T-helper 9 cell (primary cell): ENCODE measurements at regions not wholly inside any gene's neighbourhood (a gene's known extent, or its start where the extent isn't known, plus 50 kb on each side); places are given as distances from the start of the nearest gene placed in this dataset.

Source experiments
- DNase-seq: peaks from one replicate; pipeline ENCODE4 v3.0.0-alpha.2; 2020

DNA sequence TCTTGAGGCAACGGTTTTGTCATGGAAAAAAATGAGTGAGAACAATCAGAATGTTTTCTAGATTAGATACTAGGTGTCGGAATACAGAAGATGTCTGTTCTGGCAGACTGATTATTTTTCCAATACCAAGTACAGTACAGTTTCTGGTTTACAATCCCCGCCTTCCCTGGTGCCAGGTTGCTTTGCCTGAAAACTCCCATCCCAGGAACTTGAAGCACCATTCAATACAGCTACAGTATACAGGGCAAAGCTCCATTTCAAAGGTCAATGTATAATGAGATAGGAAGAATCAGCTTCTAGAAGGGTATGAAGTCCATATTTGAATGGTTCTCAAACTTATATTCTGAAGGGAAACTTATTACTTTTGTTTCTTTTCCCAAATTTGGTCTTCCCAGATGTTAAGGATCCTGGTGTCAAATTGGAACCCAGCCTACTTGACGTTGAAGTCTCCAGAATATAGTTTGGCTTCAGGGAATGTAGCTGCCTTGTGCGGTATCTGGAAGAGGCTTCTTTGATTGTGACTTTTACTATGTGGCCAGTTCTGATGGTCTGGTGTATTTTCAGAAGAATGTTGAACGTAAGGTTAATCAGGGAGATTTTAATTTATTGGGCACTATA, 238.0 kb upstream of the ATP2B1 start:
- DNase-seq: no peak

DNA sequence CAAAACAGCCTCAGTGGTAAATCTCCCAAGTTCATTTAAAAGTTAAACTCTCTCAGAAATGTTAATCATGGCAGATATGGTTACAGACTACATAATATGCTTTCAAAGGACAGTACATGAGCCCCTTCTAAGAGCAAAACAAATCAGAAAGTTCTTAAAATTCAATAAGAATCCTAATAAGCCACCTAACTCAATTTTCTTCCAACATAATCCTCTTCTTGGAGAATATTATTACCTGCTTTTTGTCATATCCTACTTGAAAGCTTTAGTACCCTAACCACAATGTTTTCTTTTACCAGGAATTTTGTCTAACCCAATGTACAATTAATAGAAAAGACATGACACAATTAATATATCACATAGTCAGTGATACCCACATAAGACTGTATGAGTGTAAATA, 236.5 kb upstream of the ATP2B1 start:
- DNase-seq: no peak

DNA sequence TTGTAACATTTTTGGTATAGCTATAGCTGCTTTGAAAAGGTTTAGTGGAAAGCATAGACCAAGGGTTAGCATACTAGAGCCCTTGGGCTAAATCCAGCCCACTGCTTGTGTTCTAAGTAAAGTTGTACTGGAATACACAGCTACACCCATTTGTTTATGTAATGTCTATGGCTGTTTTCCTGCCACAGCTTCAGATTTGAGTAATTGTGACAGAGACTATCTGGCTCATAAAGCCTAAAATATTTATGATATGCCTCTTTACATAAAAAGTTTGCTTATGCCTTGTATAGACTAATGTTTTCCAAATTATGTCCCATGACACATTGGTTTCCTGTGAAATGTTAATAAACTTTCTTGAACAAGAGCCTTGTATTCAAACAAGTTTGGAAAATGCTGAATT, 234.8 kb upstream of the ATP2B1 start:
- no peak for DNase-seq

DNA sequence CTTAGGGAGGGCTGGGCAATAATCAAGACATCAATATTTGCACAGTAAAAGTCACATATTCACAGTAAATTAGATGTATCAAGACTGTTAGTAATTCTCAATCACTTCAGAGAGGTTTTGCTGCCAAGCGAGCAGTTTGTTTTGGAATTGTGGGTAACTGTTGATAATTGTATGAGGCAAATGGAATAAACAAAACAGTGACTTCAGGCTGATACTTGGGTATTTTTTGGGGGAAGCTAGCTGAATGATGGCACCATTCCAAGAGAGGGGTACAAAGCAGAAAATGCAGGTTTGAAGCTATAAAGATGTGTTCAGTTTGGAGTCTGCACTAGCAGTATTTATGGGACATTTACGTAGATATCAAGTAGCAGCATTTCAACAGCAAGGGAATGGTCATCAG, 232.8 kb upstream of the ATP2B1 start:
- no peak for DNase-seq

DNA sequence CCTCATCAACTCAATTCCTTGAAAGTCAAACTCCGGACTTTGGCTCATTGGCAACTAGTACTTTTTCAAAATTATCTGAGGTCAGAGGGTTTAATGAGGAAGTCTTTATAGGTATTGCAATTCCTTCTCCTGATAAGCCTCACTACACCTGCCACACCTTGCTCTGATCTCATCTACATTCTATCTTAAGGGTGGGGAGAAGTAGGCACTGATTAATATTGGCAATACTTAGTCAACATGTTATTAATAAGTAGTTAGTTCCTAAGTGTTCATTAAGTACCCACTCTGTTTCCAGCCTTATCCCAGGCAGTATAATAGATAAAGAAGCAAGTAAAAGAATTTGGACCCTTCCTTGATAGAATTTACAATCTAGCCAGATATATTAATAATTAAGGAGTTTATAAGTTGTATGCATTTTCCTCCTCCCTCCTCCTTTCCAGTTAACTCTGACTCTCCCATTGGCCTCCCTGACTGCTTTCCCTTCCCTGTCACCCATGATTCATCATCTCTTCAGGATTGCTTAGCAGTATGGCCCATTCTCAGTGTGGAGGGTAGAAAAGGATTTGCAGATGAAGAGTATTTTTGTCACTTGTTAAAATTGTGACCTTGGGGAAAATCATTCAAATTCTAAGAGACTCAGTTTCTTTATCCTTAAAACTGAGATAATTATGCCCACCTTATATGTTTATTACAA, 231.0 kb upstream of the ATP2B1 start:
- no peak for DNase-seq

DNA sequence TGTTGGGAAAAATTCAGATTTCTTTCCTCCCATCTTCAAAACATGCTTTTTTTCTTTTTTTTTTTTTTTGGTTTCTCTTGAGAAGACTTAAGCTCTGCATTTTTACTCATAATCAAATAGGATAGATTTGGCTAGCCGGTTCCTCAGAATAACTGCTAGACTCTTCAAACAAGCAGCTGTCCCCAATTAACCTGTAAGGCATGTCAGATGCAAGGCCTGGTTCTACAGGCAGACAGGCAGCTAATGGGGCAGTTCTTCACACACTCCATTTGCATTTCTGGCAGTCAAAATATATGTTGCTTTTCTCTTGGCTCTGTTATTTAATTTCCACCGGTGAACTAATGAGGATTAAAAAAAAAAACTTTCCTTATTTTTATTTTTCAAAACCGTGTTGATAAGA, 228.0 kb upstream of the ATP2B1 start:
- no peak for DNase-seq

DNA sequence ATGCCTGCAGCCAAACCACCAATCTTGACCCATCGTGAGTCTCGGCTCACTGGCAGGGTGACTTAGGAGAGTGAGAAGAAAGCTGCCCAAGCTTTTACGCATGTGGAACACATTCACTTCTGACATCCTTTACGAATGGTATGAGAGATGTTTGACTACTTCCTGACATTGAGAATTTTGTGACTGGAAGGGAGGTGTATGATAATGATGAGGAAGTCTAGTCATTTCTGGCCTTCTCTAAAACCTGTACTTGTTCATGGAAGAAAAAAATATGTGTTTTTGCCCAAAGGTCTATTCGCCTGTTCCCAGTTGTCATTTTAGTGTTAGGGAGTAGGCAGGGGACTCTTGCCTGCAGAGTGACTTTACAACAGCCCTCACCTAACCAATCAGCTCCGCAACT, 227.2 kb upstream of the ATP2B1 start:
- DNase-seq: no peak

DNA sequence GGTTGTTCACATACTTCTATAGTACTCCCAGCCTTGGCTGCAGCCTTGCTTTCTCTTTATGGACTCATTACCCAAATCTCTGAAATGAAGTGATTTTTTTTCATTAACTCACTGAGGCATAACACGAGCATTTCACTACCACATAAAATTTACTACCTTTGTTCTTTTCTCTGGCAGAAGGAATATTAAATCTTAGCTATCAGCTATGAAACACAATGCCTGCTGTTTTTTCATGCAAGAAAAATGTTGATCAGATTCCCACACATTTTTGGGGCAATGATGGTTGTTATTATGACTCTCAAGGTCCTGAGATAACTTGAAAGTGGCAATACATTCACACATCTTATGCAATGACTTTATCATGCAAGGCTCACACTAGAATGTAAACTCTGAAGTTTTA, 225.3 kb upstream of the ATP2B1 start:
- no peak for DNase-seq

DNA sequence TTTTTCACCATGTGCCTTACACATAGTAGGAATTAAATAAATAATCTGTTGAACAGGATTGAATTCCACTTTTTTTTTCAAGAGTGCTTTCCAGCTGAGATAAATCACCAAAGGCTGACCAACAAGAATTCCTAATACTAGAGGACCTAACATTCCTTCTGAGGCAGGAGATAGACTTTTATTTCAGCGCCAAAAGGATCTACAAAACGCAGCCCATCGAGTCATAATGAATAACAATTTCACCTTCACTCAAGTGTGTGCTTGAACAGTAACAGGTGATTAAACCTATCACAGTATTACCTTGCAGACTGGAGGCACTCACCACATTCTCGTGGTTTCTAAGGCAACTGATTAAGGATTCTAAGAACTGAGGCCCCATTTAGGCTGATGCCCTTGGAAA, 224.3 kb upstream of the ATP2B1 start:
- no peak for DNase-seq

DNA sequence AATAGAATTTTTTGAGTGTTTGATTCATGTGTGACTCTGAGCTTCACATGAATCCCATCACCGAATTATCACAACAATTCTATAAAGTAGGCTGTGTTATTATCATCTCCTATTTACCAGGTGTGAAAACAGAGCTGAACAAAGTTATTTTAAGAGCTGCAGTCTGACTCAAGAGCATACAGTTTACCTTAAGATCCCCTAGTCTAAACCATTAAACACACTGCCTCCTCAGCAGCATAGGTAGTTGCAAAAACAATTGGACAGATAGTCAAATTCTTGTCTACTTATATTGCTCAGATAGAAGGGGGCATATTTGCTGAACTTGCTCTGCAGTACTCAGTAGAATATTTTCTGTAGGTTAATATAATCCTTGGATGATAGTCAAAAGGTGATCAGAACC, 219.8 kb upstream of the ATP2B1 start:
- no peak for DNase-seq

DNA sequence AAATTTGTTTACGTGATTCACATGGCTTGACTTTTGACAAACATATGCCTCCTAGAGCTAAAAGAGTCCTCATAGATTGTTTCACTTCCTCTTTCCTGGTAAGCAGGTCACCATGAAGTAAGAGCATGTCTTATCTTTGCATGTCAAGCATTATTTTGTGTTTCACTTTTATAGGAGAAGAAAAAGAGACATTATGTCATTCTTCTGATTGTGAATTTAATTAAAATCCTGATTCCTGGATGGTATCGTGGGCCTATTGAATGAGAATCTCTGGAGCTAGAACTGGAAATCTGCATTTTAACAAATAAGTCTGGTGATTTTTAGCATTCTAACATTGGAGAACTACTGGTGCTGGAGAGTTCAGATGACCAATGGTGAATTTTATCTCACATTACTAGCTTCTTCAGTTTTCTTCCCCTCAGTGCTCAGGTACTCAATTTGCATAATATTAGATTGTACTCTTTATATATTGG, 218.6 kb upstream of the ATP2B1 start:
- no peak for DNase-seq

DNA sequence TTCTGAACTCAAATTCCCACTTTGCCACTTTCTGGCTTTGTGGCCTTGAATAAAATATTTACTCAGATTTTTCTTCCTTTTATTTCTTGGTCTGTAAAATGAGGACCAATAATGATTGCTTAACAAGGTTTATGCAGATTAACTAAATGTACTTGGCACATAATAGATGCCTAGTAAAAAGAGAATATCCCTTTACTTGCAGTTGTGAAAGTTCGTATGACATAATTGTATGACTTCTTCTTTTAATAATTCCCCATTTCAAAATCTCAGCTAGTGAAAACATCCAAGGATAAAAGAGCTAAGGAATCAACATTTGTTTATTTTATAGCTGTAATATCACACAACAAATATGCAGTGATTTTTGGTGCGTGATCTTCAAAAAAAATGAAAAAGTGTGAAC, 215.6 kb upstream of the ATP2B1 start:
- no peak for DNase-seq

DNA sequence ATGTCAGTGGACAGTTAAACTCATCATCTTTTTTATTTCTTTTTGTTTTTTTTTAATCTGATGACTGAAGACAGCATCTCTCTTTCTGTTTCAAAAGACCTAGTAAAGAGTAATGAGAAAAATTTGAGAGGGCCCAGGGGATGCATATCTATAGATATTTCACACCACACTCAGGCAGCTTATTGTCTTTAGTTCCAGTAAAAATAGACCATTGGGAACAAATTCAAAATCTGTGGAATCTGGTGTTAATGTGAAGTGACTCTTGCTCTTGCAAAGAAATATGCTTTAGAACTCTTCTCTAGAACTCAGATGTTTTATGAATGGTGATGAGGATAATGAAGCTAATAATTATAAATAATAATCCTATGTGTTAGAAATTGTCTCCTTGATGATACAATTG, 214.5 kb upstream of the ATP2B1 start:
- no peak for DNase-seq

DNA sequence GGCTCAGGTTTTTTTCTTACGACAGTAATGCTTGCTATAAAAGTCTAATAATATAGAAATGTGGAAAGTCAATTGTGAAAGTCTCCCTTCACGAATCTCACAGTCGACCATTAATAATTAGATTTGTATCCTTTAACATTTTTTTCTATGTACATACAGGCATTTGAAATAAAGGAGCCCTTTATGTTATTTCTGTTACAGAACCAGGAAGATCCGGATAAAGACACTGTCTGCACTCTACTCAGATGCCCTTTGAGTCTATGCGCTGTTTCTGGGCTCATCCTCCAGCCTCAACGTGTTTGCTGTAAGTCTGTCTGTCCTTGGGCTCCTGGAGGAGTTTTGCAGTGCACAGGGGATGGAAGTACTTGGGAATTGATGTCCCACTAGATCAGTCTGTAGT, 212.2 kb upstream of the ATP2B1 start:
- DNase-seq: no peak

DNA sequence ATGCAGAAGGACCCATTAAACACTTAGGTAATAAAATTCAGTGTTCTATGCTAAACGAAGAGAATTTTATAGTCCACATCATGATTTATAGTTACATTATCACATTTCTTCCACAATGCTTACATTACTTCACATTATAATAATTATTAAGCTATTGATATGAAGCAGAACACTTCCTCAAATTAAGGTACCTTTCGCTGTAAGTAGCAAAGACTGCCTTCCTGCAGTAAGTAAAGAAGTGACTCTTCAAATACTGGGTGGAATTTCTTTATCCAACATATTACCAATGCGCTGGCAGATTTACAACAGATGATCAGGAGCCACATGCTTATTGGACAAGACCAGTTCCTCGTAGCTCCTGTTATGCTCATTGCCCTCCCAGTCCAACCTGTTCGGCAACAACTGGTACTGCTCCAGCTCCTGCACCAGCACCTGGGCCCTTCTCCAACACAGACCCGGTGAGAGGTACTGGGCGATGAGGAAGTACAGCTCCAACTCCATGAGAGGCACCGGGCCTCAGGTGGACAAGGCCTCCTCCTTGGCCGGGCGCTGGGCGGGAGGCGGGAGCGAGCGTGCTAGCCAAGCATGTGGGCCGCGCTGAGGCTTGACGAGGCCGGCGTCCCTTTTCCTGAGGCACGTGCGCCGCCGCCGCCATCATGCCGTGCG, 210.7 kb upstream of the ATP2B1 start:
- DNase-seq: no peak

DNA sequence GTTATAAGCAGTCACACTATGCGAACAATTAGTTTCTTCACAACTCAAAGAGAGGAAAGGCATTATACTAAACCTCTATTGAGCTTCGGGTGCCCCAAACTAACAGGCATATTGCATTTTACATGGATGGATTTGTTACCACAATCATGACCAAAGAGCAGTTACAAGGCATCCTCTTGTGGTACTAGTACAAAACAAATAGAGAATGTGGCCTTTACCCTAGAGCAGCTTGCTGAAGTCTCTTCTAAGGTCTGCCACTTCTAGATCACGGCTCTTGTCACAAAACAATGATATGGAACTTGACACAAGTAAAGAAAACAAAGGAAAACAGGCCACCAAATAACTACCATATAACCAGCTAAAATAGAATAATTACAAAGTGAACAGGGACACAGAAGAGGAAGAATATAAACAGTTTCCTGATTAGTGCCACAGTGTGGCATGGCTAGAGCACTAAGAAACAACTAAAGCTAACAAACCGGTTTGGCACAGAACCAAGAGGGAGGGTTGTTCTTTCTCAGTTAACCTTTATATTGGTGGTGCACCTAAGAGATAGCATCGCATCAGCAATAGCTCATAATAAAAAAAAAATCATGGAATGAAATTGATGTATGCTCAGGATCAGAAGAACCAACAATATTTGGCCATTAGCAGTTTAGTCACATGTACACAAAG, 209.7 kb upstream of the ATP2B1 start:
- no peak for DNase-seq

DNA sequence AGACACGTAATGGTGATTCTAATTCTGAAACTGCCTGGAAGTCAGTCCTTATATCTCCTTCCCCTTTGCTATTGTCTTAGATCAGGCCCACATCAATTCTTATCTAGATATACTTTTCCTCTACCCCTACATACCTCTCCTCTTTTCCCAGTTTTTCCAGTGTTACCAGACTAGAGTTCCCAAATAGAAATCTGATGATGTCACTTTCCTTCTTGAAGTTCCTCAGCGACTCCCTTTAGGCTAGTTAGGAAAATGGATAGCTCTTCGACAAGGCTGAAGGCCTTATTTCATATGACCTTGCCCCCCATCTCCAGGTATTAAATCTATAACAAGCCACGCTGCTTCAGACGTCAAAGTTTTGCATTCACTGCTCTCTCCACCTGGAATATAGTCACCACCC, 201.1 kb upstream of the ATP2B1 start:
- DNase-seq: no peak

DNA sequence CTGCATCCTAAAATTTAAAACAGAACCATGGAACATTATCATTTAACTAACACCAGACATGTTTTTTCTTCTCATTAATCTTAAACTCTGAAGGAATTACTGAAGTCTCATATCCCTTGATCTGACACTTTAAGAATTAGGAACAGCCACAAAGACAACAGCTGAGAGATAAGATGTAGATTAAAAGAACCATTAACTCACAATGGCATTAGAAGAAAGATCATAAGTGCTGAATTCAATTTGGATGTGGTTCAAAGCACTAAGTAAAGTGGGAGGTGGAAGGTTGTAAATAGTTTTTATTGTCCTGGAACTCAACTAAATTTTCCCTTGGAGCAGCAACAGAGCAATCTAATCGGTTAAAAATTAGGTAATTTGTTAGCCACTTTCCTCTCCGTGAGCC, 199.0 kb upstream of the ATP2B1 start:
- no peak for DNase-seq

DNA sequence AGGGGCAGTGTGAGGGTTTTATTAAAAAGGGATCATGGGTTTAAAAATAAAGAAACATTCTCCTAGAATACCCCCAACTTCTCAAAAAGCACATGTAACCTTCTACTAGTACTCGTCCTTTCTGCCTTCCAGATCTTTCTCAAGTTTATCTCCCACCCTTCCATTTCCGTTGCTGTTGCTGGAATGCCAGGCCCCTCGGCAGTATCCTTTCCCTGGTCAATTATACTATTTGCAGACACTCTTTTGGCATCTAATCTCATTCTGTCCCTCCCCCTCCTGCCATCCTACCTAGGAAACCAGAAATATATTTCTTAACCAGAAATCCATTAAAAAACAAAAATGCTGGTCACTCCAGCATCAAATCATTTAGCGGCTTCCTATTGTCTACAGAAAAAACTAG, 198.2 kb upstream of the ATP2B1 start:
- no peak for DNase-seq

DNA sequence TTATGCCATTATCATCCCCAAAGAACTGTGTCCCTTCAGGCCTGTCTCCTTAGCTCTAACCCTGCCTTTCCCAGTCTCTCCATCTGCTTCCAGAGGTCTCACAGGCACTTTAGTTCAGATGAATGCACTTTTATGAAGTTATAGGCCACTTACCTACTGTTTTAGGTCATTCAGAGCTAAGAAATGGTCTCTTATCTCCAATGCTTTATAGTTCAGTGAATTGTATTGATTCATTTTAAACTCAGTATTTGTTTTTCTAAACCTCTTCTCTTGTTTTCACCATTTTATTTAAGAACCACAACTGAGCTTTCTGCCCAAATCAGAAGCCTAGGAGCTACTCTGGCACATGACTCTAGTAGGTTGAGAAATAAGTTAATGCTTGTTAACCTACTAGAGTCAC, 197.5 kb upstream of the ATP2B1 start:
- no peak for DNase-seq

DNA sequence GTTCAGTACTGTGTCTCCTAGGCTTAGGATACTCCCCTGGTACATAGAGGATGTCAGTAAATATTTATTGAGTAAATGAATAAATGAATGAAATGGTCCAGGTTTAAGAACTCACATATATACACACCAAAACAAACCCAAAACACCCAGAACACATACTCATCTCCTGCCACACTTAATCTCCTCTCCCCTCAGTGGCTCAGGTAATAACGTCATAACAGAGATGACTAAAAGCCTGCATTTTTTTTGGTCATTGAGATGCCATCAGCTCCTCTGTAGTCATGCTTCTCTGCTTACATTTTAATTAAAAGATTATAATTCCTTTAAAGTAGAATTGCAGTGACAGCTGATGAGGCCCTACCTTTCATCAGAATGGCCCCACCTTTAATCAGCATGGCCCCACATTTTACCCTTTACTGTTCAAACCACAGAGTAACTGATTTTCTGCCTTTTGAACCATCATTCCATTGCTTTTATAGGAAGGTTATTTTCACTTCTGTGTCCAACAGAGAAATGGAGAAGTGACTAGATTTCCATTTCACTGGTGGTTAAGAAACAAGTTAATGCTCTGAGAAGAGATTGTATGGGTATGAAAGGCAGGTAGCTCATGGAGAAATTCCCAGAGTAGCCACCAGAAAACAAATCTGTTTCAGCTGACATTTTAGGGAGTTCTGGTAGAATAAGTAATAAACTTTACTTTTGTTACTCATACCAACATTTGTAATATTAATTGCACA, 193.4 kb upstream of the ATP2B1 start:
- no peak for DNase-seq

DNA sequence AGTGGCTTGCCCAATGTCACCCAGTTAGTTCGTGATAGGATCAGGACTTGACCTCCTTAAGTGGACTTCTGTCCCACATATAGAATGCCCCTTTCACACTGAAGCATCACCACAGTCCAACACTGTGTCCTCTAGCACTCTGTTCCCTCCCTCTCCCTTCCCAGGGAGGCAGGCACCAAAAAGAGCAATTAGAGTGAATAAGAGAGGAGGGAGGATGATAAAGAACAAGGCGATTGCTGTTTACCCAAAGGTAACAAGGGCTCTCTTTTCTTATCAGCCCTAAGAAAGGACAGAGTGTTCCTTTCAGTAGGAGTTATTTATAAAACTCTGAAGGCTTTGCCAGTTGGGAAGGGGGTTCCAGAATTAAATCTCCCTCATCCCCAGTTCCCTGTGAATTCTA, 192.7 kb upstream of the ATP2B1 start:
- DNase-seq: no peak

DNA sequence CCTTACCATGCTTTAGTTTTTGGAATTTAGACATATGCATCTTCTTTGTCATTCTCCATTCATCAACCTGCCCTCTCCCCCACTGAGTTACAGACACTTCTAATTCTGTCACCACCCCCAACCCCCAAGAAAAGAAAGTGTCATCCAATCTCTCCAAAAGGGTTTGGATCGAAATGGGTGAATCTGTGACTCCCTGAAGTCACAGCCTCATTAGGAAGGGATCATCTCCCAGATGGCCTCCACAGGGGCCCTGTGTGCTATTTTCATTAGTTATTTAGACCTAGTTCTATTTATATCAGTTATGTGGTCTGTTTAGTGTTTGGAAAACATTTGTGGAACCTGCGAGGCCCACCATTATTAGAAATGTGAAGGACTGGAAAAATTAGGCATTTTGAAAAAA, 191.0 kb upstream of the ATP2B1 start:
- no peak for DNase-seq
